NB4 (cell line): ENCODE measurements at regions not wholly inside any gene's neighbourhood (a gene's known extent, or its start where the extent isn't known, plus 50 kb on each side); places are given as distances from the start of the nearest gene placed in this dataset.
A peak's percentile ranks its signal among the peaks of the same experiment; 100 is the strongest.

Source experiments
- DNase-seq: peaks from one replicate; pipeline ENCODE4 v3.0.0; 2010; ENCODE audit warnings: low read depth
- H3K4me3 ChIP-seq: one replicate; pipeline ENCODE4 v1.5.1; 2011; ENCODE audit warnings: mild to moderate bottlenecking, low read depth, low read length, moderate library complexity
- MYC ChIP-seq: IDR thresholded peaks from 2 replicates; pipeline ENCODE4 v1.6.1; 2011; ENCODE audit warnings: low read depth, low read length
- POLR2A ChIP-seq: IDR thresholded peaks from 2 replicates; pipeline ENCODE4 v1.6.1; 2011; ENCODE audit warnings: mild to moderate bottlenecking; ENCODE audit not compliant: insufficient read length; ENCODE audit errors: extremely low read depth
- TF ChIP-seq, protein P1 (sequence below): IDR thresholded peaks from 2 replicates; pipeline ENCODE4 v1.6.1; 2011; ENCODE audit warnings: low read depth, low read length
- TF ChIP-seq, protein P2 (sequence below): IDR thresholded peaks from one replicate; pipeline ENCODE4 v1.5.1; 2012; ENCODE audit warnings: low read depth, low read length

DNA sequence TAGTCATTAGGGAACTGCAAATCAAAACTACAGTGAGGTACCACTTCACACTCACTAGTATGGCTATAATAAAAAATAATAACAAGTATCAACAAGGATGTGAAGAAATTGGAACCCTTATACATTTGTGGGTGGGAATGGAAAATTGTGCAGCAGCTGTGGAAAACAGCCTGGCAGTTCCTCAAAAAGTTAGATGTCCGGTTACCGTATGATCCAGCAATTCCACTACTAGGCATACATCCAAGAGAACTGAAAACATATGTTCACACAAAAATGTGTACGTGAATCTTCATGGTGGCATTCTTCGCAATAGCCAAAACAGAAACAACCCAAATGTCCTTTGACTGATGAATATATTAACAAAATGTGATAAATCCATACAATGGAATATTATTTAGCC lies 187.9 kb upstream of the LYSMD4 start:
- DNase-seq: no peak
- no peak overlapping the region for H3K4me3 ChIP-seq
- TF ChIP-seq POLR2A (no peak), MYC (no peak)
- TF ChIP-seq, protein P1, sequence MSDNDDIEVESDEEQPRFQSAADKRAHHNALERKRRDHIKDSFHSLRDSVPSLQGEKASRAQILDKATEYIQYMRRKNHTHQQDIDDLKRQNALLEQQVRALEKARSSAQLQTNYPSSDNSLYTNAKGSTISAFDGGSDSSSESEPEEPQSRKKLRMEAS: no peak
- TF ChIP-seq, protein P2, sequence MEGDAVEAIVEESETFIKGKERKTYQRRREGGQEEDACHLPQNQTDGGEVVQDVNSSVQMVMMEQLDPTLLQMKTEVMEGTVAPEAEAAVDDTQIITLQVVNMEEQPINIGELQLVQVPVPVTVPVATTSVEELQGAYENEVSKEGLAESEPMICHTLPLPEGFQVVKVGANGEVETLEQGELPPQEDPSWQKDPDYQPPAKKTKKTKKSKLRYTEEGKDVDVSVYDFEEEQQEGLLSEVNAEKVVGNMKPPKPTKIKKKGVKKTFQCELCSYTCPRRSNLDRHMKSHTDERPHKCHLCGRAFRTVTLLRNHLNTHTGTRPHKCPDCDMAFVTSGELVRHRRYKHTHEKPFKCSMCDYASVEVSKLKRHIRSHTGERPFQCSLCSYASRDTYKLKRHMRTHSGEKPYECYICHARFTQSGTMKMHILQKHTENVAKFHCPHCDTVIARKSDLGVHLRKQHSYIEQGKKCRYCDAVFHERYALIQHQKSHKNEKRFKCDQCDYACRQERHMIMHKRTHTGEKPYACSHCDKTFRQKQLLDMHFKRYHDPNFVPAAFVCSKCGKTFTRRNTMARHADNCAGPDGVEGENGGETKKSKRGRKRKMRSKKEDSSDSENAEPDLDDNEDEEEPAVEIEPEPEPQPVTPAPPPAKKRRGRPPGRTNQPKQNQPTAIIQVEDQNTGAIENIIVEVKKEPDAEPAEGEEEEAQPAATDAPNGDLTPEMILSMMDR: no peak

DNA sequence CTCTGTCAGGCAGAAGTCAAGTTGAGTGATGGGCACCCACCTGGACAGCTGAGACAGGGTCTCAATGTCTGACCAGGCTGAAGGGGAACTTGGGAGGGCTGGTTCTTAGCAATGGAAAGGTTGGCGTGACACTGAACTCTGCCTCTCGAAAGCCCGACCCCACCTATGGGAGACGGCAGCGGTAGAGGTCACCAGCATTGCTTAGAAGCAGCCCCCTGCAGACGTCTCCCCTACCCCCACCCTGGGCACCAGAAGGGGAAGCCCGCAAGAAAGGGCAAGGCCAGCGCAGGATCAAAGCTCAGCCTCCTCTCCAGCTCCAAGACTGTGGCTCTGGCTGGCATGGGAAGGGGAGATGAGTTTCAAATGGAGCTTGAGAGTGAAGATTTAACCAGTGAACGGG lies 184.8 kb upstream of the LYSMD4 start:
- DNase-seq: no peak
- TF ChIP-seq POLR2A (no peak), MYC (no peak)
- TF ChIP-seq, protein P1: no peak
- TF ChIP-seq, protein P2: no peak
- H3K4me3 ChIP-seq: no peak overlapping the region

DNA sequence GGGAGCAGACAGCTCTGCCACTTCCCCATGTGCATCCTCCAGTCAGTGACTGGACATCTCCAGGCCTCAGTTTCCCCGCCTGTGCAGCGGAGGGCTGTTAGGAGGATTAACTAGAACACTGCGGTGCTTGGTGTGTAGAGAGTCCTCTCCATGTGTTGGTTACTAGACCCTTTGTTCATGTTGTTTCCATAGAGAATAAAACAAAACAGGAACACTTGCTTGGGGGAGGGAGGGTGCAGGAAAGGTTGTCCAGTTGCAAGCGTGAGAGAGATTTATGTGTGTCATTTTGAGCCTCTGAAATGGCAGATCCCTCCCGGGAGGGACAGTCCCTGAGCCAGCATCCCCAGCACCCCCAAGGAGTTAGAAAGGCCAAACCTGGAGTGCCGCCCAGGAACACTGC lies 184.0 kb upstream of the LYSMD4 start:
- TF ChIP-seq POLR2A (no peak), MYC (no peak)
- TF ChIP-seq, protein P1: no peak
- TF ChIP-seq, protein P2: no peak
- no peak overlapping the region for H3K4me3 ChIP-seq
- no peak for DNase-seq

DNA sequence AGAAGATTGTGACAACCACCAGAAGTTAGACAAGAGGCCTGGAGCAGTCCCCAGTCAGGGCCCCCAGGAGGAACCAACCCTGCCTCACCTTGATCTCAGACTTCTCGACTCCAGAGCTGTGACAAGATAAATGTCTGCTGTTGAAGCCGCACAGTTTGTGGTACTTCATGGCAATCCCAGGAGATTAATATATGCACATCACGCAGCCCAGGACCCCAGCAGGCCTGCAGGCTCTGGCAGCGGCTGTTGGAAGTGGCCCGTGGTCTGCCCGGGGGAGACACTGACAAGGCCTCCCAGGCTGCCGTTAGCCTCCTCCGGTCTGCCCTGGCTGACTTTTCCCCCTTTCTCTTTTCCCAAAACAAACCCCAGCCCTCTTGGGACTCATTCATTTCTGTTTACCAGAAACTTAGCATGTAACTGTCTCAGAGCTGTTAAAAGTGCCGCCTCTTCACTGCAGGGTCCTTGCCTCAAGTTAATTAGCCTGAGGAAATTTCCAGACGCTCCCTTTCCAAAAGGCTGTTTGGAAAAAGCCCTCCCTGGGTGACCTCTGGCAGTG lies 183.5 kb upstream of the LYSMD4 start:
- H3K4me3 ChIP-seq: no peak overlapping the region
- TF ChIP-seq POLR2A (no peak), MYC (no peak)
- TF ChIP-seq, protein P1: no peak
- TF ChIP-seq, protein P2: no peak
- peak; percentile 26 for DNase-seq

DNA sequence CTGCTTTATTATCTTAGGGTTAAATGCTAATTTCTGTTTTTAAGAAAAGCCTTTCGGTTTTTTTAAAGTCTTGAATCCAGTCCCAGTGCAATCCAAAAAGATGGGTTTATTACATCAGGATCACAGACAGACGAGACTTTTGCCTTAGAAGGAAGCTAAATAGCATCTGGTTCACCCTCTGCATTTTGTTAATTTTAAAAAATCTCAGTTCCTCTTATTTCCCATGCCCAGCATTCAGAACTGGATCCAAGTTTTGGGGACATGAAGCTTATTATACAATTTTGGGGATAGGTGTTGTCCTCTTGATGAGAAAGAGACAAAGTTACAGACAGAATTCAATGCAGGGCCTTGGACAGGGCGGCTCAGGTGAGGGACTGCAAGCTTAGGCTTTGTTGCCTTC lies 181.5 kb upstream of the LYSMD4 start:
- no peak overlapping the region for H3K4me3 ChIP-seq
- no peak for DNase-seq
- TF ChIP-seq MYC: no peak
- TF ChIP-seq, protein P1: no peak
- TF ChIP-seq, protein P2: no peak
- no peak for TF ChIP-seq POLR2A

DNA sequence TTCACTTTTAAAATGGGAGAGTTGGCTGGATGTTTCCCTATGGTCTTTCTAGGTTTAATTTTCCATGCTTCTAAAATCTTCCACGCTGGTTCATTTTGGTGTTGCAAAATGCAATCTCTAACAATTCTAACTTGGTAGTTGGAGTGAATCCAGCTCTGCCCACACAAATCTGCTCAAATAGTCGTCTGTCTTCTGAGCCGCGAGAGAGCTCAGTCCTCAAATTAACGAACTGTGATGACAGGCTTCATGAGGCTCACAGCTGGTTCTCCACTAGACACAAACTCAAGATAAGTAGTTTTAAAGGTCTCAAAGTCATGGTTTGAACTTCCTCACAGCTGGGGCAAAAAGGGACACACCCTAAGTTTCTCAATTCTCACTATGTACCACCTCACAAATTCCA lies 178.6 kb upstream of the LYSMD4 start:
- TF ChIP-seq POLR2A (no peak), MYC (no peak)
- TF ChIP-seq, protein P2: no peak
- TF ChIP-seq, protein P1: no peak
- no peak overlapping the region for H3K4me3 ChIP-seq
- peak; percentile 29 for DNase-seq
